ENCODE measurements at regions not wholly inside any gene's neighbourhood (a gene's known extent, or its start where the extent isn't known, plus 50 kb on each side); places are given as distances from the start of the nearest gene placed in this dataset.

DNA sequence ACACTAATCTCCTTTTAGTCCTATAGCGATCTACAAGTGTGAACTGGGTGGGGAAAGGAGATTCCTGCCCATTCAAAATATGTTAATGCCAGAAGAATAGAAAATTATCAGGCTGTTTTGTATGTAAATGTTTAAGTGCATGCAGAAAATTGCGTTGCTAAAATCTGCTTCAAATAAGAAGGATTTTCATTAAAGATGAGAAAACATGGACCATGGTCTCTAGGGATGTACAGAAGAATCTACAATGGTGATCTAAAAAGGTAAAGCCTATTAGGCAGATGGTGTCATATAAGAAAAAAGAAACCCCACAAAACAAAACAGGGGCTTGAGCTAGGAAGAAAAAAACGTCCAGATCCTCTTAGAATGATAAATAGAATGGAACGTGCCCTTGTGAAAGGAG, 287.5 kb upstream of the ROBO1 start:
- DNase-seq (ENCODE audit: low spot score) = no peak

DNA sequence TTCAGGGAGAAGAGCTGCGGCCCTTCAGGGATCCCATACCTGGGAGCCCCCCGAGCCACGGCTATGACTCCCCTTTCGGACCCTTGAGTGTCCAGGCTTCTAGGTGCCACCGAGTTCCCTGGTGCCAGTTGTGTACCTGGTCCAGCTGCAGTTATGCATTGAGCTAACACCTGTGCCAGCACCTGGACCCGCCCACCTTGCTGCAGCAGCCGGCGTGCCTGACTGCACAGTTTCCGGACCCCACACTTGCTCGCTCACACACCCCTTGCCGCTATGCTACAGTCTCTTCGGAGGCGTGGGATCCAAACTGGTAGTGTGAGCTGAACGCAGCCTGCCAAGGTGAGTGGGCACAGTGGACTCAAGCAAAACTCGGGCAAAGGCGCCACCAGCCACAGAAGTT, 284.5 kb upstream of the ROBO1 start:
- no peak for DNase-seq (ENCODE audit: low spot score)

DNA sequence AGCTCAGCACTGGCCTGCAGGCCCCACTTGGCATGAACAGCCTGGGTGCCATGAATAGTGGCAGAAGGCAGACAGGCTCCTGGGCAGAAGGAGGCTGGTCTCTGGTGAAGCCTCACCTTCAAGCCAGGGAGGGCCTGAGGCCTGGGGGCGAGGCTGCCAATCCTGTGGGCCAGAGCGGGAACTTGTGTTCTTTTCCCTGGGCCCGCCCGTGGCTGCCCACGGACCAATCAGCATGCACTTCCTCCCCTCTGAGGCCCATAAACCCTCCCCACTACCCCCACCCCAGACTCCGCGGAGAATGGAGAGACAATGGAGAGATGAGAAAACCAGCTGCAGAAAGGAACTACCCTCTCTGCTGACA, 283.8 kb upstream of the ROBO1 start:
- DNase-seq (ENCODE audit: low spot score) = no peak

DNA sequence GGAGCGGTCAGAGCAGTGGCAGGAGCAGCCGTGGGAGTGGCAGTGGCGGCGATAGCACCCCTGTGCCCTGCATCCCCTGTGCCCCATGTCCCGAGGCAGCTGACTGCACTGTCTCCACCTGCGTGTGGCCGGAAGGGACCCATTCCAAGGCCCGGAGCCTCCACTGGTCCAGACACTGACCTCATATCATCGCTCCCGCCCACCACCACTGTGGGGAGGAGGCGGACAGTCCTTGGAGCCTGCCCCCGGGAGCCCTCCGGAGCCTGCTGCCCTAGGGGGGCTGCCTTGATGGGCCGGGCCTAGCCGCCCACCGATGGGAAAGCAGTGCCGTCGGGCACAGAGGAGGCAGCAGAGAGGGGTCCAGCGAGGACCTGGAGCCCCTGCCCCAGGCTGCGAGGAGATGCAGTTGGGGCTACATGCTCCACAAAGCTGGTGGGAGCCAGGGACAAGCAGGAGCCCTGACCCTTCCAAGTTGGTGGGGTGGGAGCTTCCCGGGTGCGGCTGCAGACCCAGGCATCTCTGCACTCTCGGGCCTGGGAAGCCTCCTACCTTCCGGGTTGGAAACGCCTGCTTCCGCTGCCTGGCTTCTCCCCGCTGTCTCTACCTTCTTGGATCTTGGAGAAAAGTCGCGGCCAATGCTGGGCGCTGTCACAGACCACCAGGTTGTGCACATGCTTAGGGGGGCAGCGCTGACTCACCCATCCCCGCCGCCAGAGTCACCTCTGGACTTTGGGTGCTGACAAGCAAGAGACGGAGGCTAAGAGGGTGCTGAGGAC, 283.2 kb upstream of the ROBO1 start:
- DNase-seq (ENCODE audit: low spot score) = no peak

DNA sequence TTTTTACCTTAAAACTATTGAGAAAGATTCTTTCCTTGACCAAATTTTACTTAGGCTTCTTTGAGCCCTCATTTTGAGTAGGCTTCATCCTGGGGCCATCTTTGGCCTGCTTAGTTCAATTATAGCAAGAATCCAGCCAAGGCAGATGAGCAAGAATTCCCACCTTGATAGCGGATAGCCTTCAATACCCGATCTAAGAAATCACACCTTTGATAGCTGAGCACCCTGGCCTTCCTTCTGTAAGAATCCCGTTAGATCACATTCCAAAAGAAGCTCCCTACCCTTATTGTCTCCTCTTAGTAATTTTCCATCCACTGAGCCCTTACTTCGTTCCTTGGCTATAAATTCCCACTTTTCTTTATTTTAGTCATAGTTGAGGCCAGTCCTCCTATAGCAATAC, 275.4 kb upstream of the ROBO1 start:
- DNase-seq (ENCODE audit: low spot score) = no peak

DNA sequence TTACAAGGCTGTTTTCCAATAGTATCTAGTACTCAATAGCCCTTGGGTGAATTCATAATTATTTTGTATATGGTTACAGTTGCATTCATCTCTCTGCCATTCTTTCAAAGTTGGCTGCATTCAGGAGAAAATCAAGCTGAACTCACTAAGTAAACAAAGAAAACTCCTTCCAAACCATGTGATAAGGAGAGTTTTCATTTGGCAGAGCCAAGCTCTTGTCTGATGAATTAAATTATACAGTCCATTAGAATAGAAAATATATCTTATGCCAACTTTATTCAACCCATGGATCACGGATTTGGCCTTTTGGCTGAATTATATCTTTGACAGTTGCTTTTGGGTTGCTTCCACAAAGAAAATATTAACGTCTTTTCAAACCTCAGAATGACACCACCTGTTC, 272.3 kb upstream of the ROBO1 start:
- no peak for DNase-seq (ENCODE audit: low spot score)

DNA sequence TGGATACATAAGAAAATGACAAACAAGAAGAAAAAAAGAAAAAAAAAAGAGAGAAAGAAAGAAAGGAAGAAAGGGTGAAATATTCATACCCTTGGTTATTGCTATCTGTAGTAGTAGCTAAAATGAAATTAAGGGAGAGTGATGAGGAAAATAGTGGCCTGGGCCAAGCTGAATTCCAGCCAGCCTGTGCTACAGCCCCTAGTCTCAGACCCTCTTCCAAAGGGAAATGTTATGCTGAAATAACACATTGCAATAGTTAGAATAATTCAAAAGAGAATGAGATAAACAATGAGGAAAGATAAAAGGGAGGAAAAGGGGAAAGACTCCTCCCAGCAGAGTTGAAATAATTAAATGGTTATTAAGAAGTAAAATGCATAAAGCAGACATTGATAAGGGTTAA, 268.4 kb upstream of the ROBO1 start:
- no peak for DNase-seq (ENCODE audit: low spot score)

DNA sequence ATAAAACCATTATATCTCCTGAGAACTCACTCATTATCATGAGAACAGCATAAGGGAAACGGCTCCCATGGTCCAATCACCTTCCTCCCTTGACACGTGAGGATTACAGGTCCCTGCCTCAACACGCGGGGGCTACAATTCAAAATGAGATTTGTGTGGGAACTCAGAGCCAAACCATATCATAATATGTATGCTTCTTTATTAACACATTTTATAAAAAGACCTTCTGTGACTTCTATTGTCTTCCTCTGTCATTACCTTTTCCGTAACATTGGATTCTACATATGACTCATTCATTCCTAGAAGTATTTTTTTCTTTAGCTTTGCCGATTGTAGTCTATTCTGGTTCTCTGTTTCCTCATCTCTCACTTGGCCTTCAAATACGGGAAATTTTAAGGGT, 267.2 kb upstream of the ROBO1 start:
- no peak for DNase-seq (ENCODE audit: low spot score)

DNA sequence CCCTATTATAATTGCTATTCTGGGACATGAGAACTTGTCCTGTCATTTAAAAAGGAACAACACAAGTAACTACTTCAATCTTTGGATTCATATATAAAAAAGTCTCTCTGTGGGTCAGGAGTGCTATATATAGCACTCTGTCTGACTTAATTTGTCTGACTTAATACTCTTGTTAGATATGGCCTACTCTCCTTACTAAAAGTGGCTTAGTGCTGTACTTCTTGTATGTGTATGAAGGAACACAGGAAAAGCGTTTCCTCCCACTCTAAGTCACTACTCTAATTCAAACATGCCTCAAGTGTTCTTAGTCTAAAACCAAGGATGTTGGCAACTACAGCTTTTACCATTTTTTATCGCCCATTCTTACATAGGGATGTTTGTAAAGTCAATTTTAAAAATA, 255.2 kb upstream of the ROBO1 start:
- no peak for DNase-seq (ENCODE audit: low spot score)

DNA sequence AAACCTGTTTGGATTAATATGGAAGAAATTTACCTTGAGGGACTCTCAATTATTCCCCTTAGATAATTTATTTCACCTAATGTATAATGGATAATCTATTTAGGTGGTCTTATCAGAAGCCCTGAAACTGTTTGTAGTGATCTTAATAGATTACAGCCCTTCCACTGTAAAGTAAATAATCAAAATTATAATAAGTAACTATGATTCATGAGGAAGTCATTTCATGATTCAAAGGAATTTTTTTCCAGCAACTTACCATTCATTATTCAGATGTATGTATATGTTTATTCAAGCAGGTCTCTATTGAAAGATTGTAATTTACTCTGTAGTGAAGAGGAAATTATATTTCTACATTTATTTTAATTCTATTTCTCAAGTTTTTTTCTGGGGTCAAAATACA, 250.6 kb upstream of the ROBO1 start:
- no peak for DNase-seq (ENCODE audit: low spot score)

DNA sequence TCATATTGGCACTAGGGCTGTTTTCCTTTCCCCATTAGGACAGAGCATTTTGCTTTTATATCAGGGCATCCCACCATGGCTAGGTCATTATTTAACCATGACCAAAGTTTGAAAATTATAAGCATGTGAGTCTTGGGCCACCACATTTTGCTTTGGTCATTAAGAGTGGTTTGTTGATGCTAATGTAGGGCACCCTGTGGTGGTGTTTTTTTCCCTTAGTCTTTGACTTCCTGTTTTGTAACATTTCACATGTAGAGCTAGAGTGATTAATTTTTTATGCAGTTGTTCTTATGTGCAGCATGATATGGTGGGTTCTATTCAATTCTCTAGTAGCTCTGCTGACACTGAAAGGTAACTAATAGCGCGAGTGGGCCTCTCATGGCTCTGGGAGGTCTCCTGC, 249.6 kb upstream of the ROBO1 start:
- no peak for DNase-seq (ENCODE audit: low spot score)

DNA sequence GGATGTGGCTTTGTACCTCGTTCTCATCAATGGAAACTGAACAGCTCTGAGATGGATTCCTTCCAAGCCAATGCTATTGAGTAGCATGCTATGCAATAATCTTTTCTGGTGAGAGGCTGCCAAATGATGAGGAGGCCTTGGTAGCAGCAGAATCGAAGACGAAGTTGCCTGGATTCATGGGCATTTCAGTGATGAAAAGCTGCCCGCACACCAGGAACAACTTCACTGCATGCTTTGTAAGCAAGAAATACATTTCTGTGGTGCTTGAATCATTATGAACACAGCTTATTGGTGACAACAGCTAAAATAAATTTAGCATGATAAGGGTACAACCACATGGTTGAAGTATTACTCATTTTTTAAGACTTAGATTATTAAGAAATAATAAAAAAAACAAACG, 246.8 kb upstream of the ROBO1 start:
- no peak for DNase-seq (ENCODE audit: low spot score)

DNA sequence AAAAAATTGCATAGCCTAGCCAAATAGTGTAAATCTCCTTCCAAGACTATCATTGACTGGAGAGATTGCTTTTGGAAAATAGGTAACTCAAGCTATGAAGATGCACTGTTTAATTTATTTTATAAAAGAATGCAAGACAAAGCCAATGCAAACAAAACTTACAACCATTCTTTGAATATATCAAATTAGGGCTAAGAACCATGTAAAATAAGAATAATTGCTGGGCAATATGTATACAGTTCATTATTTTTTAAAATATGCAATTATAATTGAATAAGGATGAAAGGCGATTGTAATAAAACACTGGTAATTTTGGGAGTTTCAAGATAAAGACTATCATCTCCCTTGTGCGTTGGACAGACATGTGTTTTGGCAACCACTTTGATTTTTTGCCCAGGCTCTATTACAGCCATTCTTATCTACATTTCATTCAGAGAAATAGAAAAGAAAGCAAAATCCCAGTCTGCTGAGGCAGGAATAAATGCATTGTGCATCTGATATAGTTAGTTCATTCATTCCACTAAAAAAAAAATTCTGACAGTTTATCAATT, 242.3 kb upstream of the ROBO1 start:
- no peak for DNase-seq (ENCODE audit: low spot score)

DNA sequence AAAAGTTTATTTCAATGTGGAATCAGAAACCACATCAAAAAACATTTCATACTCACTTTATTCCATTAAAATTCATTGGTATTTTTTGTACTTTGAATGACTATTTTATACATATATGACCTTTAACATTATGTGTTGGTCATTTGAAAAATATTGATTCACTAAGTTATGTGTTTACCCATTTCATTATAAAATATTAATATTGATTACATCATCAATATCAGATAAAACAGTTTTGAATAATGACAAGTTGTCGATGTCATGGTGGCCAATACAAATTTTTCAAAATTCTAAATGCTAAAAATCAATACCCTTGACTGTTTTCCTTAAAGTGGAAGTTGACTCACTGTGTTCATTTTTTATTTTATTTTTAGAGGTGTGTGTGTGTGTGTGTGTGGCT, 239.7 kb upstream of the ROBO1 start:
- DNase-seq (ENCODE audit: low spot score) = no peak

DNA sequence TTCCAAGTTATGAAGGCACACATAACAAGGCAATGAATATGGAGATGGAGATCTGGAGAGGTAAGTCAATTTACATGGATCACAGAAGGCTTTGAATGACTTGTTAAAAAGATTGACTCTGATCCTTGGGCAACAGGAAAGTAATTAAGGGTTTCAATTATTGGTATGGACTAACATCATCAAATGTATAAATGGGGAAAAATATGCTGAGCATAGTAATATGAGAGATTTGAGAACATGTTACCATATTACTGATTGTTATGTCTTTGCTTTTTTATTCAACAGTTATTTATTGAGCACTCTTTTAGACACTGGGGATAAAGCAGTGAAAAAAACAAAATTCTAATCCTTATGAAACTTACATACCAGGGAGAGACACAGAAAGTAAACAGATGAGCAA, 238.5 kb upstream of the ROBO1 start:
- no peak for DNase-seq (ENCODE audit: low spot score)

DNA sequence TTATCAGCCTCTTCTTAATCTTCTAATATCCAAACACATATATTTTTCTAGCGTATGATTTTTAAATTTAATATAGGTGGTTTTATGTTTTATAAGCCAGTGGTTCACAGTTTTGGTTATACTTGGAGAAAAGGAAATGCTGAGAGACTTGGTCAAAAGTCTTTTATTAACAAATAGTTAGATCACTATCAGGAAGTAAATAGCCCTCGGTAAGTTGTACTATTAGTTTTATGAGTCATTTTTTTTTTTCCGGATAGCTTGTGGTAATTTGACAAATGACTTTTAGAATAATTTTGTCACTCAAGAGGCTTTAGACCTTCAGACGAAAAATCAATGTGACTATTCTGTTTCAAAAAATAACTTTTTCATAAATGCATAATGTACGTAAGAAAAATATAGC, 232.2 kb upstream of the ROBO1 start:
- no peak for DNase-seq (ENCODE audit: low spot score)

DNA sequence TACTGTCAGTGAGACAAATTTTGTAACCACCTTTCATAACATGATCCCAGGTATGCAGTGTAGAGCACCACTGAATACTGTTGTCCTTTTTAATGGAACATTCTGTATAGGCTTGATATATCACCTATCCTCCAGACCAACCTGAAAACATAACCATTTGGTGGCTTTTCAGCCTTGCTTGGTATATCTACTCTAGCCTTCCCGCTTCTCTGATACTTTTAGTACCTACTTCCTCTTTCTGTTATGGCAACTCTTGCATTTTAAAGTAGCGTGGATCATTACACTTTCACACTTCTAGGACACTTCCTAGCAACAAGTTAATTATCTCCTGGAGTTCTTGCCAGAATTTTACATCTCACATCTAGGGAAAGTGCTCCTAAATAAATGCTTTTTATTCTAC, 226.6 kb upstream of the ROBO1 start:
- no peak for DNase-seq (ENCODE audit: low spot score)

DNA sequence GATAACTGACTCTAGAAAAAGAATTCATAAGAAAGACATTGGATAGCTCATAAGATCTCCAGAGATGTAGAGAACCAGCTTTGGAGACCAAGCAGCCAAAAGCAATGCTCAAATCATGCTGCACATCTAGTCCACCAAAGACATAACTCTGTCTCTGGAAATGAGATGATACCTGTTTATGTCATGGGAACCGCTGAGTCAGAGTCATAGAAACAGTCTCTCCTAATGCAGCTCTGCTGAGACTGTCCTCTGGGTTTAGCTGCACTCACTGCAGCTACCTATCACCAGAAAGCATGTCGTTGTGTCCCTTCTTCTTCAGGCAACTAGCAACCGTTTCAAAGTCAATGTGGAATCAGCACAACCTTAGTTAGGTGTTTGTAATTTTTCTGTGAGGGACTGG, 218.5 kb upstream of the ROBO1 start:
- no peak for DNase-seq (ENCODE audit: low spot score)

DNA sequence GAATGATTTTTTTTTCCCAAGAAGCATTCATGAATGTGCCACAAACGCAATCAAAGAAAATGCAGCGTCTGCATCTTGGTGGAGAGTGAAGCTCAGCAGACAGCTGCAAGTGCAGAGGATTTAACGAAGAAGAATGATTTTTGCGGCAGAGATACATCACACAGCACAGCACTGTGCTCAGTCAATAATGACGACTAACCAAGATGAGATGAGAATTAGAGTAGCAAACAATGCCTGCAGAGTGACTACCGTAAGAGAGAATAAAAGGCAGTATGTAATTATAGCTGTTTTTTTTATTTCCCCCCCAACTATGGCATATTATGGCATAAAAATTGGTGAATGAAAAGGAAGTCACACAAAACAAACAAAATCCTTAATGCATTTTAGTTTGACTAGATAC, 218.0 kb upstream of the ROBO1 start:
- DNase-seq (ENCODE audit: low spot score) = no peak

DNA sequence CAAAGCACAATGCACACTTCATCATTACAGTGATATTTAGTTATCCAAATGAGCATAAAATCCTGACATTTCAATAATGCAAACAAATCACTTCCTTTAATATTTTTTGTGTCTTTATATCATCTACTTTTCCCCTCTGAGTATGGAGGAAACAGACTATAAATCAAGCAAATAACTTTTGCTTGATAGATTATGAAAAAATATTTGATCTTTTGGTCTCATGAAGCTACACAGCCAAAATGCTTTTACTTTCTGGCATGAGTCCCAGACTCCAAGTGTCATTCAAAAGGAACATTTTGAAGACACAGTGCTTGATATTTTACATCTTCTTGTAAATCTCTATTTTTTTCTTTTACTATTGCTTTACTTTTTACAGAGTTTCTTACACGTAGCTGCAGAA, 215.3 kb upstream of the ROBO1 start:
- DNase-seq (ENCODE audit: low spot score) = no peak

DNA sequence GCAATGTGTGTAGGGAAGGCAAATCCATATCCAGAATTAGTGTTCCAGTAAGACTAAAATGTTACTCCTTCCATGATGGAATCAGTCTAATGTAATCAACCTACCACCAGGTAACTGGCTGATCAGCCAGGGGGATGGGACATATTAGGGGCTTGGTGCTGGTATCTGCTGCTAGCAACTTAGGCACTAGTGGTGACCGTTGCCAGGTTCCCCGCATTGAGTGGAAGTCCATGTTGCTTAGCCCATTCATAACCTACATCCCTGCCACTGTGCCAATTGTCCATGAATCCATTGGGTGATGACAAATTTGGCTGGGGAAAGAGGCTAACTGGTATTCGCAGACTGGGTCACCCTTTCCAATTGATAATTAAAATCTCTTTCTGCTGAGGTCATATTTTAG, 212.2 kb upstream of the ROBO1 start:
- no peak for DNase-seq (ENCODE audit: low spot score)

DNA sequence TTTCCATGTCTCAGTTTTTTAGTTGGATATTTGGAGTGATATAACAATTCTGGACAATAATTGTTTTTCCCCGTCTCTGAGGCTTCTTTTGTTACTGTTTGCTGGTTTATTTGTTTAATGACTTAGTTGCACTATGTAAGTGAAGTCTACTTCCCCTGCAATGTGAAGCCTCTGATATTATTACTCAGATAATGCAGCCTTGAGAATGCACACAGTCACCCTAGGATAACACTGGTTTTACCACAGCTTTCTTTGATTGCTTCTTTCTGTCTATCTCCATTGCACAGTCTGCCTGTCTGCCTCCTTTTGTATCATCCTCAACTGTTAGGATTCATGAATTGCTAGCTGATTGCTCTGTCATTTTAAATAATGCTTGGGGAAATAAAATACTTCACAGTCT, 208.7 kb upstream of the ROBO1 start:
- no peak for DNase-seq (ENCODE audit: low spot score)

DNA sequence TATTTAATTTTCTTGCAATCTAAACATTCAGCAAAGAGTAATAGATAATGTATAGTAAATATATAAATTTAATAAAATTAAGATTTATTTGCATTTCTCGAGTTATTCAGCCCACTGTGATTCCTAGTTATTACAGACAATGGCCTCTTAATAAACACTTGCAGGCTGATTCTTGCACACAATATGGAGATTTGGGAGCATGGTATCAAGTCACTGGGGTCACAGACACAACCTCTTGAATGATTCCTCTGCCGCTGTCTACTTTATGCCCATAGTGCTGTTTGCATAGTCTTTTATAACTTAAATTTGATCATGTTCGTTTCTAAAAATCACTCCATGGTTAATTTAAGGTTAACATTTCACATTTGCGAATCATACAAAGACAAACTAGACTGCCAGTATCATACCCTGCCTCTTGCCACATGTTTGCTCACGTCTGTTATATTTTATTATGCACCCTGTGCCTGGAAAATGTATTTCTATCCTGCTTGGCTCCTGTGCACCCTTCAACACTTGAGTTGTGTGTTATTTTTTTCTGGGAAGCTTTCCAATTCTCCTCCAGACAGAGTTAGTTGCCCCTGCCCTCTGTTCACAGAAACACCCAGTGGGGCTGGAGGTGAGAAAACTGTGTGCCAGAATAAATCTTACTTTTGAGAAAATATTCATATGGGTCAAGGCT, 206.3 kb upstream of the ROBO1 start:
- DNase-seq (ENCODE audit: low spot score) = no peak

DNA sequence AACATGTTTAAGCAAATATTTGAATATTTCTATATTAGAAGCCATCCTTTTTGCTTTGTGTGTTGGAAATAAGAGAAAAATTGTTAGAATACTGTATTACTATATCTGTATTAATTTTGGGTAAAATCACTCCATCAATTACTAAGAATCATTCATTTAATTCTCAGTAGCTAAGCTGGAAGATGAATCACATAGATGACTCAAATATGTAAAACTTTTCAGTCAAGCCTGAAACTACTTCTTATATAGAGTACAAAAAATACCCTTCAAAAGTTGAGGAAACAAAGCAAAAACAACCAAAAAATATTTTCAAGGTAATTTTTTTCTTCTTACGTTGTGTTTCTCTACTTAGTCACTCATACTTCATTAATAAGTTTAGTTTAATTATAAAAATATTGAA, 205.7 kb upstream of the ROBO1 start:
- no peak for DNase-seq (ENCODE audit: low spot score)

Measured in A172 (cell line).